OCI-LY7 (cell line): ENCODE measurements at regions not wholly inside any gene's neighbourhood (a gene's known extent, or its start where the extent isn't known, plus 50 kb on each side); places are given as distances from the start of the nearest gene placed in this dataset.

Source experiments
- BruUV-seq: library from RNA; stranded (reverse); fragments of 400-500 nt; replicated peaks from 2 replicates; lab custom pipeline; 2021; lab: Mats Ljungman, UMichigan
- CTCF ChIA-PET: fragments of 300-600 bp; sonication (Branson Sonifier 250); formaldehyde crosslinking; loops from one replicate; lab custom pipeline; 2022; ENCODE audit warnings: antibody characterized with exemption; ENCODE audit not compliant: unreplicated experiment; lab: Charles Lee
- POLR2A ChIA-PET: fragments of 300-600 bp; sonication (Branson Sonifier 250); formaldehyde crosslinking; loops from one replicate; lab custom pipeline; 2022; ENCODE audit warnings: antibody characterized with exemption; lab: Charles Lee
- DNase-seq: peaks from one replicate; pipeline ENCODE4 v3.0.0-alpha.2; 2015; ENCODE audit warnings: low spot score
- H2AFZ ChIP-seq: fragments of 200-600 bp; sonication (generic), shearing (Covaris generic); 2 replicates; pipeline ENCODE4 v1.6.1; 2014; ENCODE audit warnings: mild to moderate bottlenecking, antibody characterized with exemption, low read length, moderate library complexity
- H3K27ac ChIP-seq: fragments of 200-600 bp; sonication (generic); 2 replicates; pipeline ENCODE4 v1.5.1; 2014; ENCODE audit warnings: mixed run types, low read depth, mild to moderate bottlenecking, moderate library complexity, low read length, inconsistent platforms; ENCODE audit not compliant: poor library complexity, severe bottlenecking
- H3K36me3 ChIP-seq: fragments of 200-600 bp; sonication (generic); 2 replicates; pipeline ENCODE4 v1.6.1; 2014; ENCODE audit warnings: mild to moderate bottlenecking, antibody characterized with exemption, low read length, moderate library complexity, mixed read lengths; ENCODE audit not compliant: insufficient read depth
- H3K4me1 ChIP-seq: fragments of 200-600 bp; sonication (generic); 2 replicates; pipeline ENCODE4 v1.5.1; 2014; ENCODE audit warnings: mild to moderate bottlenecking, low read length; ENCODE audit not compliant: insufficient read depth, poor library complexity, severe bottlenecking
- H3K4me2 ChIP-seq: fragments of 200-600 bp; sonication (generic); 2 replicates; pipeline ENCODE4 v1.6.1; 2014; ENCODE audit warnings: mild to moderate bottlenecking, low read length
- H3K4me3 ChIP-seq: fragments of 200-600 bp; sonication (generic); 2 replicates; pipeline ENCODE4 v1.5.1; 2014; ENCODE audit warnings: mild to moderate bottlenecking, low read depth, low read length; ENCODE audit not compliant: poor library complexity, severe bottlenecking
- H3K79me2 ChIP-seq: fragments of 200-600 bp; sonication (generic); 2 replicates; pipeline ENCODE4 v1.6.1; 2016; ENCODE audit warnings: low read depth, mild to moderate bottlenecking, low read length, moderate library complexity, mixed read lengths; ENCODE audit not compliant: insufficient read depth
- H3K9me2 ChIP-seq: fragments of 200-600 bp; sonication (generic); 2 replicates; pipeline ENCODE4 v1.6.1; 2016; ENCODE audit warnings: mild to moderate bottlenecking, low read length, mixed read lengths; ENCODE audit not compliant: insufficient read depth
- H3K9me3 ChIP-seq: fragments of 200-600 bp; sonication (generic); 2 replicates; pipeline ENCODE4 v1.6.1; 2014; ENCODE audit warnings: mild to moderate bottlenecking, mixed run types, low read length, mixed read lengths
- H4K20me1 ChIP-seq: fragments of 200-600 bp; sonication (generic); 2 replicates; pipeline ENCODE4 v1.6.1; 2014; ENCODE audit warnings: mild to moderate bottlenecking, antibody characterized with exemption, low read length, moderate library complexity, mixed read lengths; ENCODE audit not compliant: insufficient read depth
- EZH2phosphoT487 ChIP-seq: fragments of 200-600 bp; sonication (generic); IDR thresholded peaks from 2 replicates; pipeline ENCODE4 v1.6.1; 2018; ENCODE audit warnings: low read depth, borderline replicate concordance, mild to moderate bottlenecking, mixed run types, antibody characterized with exemption, low read length, moderate library complexity, mixed read lengths
- intact Hi-C: fragments of 100-400 bp; cut with micrococcal nuclease; formaldehyde crosslinking; loops from one replicate; pipeline ENCODE4 v1.10.0; 2022; ENCODE audit not compliant: unreplicated experiment
- TF ChIP-seq, protein P1 (sequence below): fragments of 200-600 bp; sonication (generic); conservative IDR thresholded peaks from 2 replicates; pipeline ENCODE4 v1.5.1; 2014; ENCODE audit warnings: mild to moderate bottlenecking, antibody characterized with exemption, low read length, moderate library complexity, mixed read lengths

DNA sequence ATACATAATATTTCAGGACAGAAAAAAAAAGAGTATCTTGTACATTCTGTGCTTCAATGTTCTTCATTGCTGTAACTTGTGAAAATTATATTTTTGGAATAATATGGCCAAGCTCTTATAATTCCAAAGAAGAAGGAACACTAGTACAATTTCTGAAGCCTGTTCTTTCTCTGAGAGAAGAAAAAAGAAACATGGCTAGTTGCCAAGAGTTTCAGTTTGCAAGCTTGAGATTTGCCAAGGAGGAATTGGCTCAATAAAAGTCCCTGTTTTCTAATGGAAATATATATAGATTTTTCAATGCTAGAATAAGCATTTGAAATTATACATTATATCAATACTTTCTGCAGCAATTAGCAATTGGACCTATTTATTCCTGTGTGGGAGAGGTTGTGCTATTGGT lies 285.2 kb upstream of the NEGR1 start:
- Histone ChIP-seq H2AFZ (no peak overlapping the region), H4K20me1 (no peaks in the 10 kb centered on the region), H3K9me3 (no peaks in the 10 kb centered on the region), H3K4me1 (no peaks in the 10 kb centered on the region), H3K27ac (no peak overlapping the region), H3K79me2 (no peaks in the 10 kb centered on the region), H3K9me2 (no peaks in the 10 kb centered on the region), H3K4me2 (no peak overlapping the region), H3K4me3 (no peak overlapping the region), H3K36me3 (no peaks in the 10 kb centered on the region)
- CTCF ChIA-PET = no interaction called here
- intact Hi-C loops = no loop called here
- POLR2A ChIA-PET = no interaction called here
- BruUV-seq = no TSS peak
- no peak for TF ChIP-seq EZH2phosphoT487
- TF ChIP-seq, protein P1, sequence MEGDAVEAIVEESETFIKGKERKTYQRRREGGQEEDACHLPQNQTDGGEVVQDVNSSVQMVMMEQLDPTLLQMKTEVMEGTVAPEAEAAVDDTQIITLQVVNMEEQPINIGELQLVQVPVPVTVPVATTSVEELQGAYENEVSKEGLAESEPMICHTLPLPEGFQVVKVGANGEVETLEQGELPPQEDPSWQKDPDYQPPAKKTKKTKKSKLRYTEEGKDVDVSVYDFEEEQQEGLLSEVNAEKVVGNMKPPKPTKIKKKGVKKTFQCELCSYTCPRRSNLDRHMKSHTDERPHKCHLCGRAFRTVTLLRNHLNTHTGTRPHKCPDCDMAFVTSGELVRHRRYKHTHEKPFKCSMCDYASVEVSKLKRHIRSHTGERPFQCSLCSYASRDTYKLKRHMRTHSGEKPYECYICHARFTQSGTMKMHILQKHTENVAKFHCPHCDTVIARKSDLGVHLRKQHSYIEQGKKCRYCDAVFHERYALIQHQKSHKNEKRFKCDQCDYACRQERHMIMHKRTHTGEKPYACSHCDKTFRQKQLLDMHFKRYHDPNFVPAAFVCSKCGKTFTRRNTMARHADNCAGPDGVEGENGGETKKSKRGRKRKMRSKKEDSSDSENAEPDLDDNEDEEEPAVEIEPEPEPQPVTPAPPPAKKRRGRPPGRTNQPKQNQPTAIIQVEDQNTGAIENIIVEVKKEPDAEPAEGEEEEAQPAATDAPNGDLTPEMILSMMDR = no peak
- DNase-seq = no peak

DNA sequence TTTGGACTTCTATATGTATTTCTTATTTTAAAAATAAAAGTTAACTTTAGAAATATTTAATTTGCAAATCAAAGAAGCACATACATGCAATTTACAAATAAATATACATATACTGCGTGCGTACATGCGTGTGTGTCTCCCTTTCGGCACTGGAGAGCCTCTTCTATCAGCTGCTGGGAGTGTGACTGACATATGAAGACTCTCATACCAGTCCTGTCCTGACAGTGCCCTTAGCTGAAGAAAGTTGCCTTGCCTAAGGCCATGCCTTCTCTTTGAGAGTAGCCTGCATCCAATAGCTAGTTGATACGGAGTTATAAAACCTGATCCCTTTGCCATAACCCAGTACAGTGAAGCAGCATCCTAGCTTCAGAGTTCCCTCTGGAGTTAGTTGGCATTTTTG lies 282.4 kb upstream of the NEGR1 start:
- Histone ChIP-seq H3K4me2 (no peak overlapping the region), H3K27ac (no peak overlapping the region), H3K36me3 (no peaks in the 10 kb centered on the region), H3K4me1 (no peaks in the 10 kb centered on the region), H3K9me3 (no peaks in the 10 kb centered on the region), H2AFZ (no peak overlapping the region), H3K4me3 (no peak overlapping the region), H4K20me1 (no peaks in the 10 kb centered on the region), H3K79me2 (no peaks in the 10 kb centered on the region), H3K9me2 (no peaks in the 10 kb centered on the region)
- CTCF ChIA-PET = no interaction called here
- no TSS peak for BruUV-seq
- no peak for TF ChIP-seq EZH2phosphoT487
- TF ChIP-seq, protein P1 = no peak
- POLR2A ChIA-PET = interaction anchor here (1.1 kb wide), 1 partner anchor 80 kb away, joined by 3 read pairs; no protein-coding TSS in a partner anchor
- DNase-seq = no peak
- intact Hi-C loops = no loop called here

- Histone ChIP-seq H3K4me2 (no peak overlapping the region), H3K9me2 (no peaks in the 10 kb centered on the region), H4K20me1 (no peaks in the 10 kb centered on the region), H2AFZ (no peak overlapping the region), H3K9me3 (no peaks in the 10 kb centered on the region), H3K79me2 (no peaks in the 10 kb centered on the region), H3K4me3 (no peak overlapping the region), H3K4me1 (no peaks in the 10 kb centered on the region), H3K36me3 (no peaks in the 10 kb centered on the region), H3K27ac (no peak overlapping the region)
- POLR2A ChIA-PET = interaction anchor here (0.6 to 0.8 kb wide), 2 partner anchors 10 to 48 kb away, joined by 3 to 4 read pairs; no protein-coding TSS in a partner anchor
- no TSS peak for BruUV-seq
- no peak for DNase-seq
- intact Hi-C loops = no loop called here
- no peak for TF ChIP-seq EZH2phosphoT487
- TF ChIP-seq, protein P1 = no peak
- CTCF ChIA-PET = no interaction called here
These were observed 275.2 kb upstream of the NEGR1 start for GRCh38 chr1:72557446-72558049.
